IMR-90 (cell line): ENCODE measurements at regions not wholly inside any gene's neighbourhood (a gene's known extent, or its start where the extent isn't known, plus 50 kb on each side); places are given as distances from the start of the nearest gene placed in this dataset.

ENCODE experiments used
- ATAC-seq: fragments of 200-7000 bp; cut with Tn5 transposase; 2 replicates; pipeline ENCODE4 v1.9.1; 2020; ENCODE audit warnings: low read depth, mild to moderate bottlenecking, moderate library complexity
- BruUV-seq: library from RNA; stranded (reverse); fragments of 400-500 nt; replicated peaks from 2 replicates; lab custom pipeline; 2021; lab: Mats Ljungman, UMichigan
- CTCF ChIA-PET: fragments of 300-600 bp; formaldehyde crosslinking; extraction: SDS; loops from one replicate; lab custom pipeline; 2021; ENCODE audit warnings: antibody characterized with exemption; lab: Yijun Ruan, JAX
- POLR2A ChIA-PET: fragments of 300-600 bp; sonication (Branson Sonifier 250); formaldehyde crosslinking; loops from one replicate; lab custom pipeline; 2022; ENCODE audit warnings: antibody characterized with exemption; ENCODE audit not compliant: unreplicated experiment; lab: Charles Lee
- DNase-seq: peaks from one replicate; pipeline ENCODE4 v3.0.0; 2013
- H2AFZ ChIP-seq: replicated peaks from 2 replicates; pipeline ENCODE3; 2013; ENCODE audit warnings: low read length, mild to moderate bottlenecking; ENCODE audit not compliant: poor library complexity
- H2AK5ac ChIP-seq: 2 replicates; pipeline ENCODE4 v1.6.1; 2013; ENCODE audit warnings: low read depth, low read length, inconsistent platforms
- H2AK9ac ChIP-seq: replicated peaks from 2 replicates; pipeline ENCODE3; 2013; ENCODE audit warnings: mild to moderate bottlenecking, low read depth, low read length, moderate library complexity; ENCODE audit not compliant: poor library complexity
- H2BK120ac ChIP-seq: 2 replicates; pipeline ENCODE4 v1.6.1; 2013; ENCODE audit warnings: low read depth, low read length, inconsistent platforms
- H2BK15ac ChIP-seq: 3 replicates; pipeline ENCODE4 v1.6.1; 2013; ENCODE audit warnings: low read depth, low read length, inconsistent platforms
- H2BK20ac ChIP-seq: 2 replicates; pipeline ENCODE4 v1.6.1; 2013; ENCODE audit warnings: low read depth, mild to moderate bottlenecking, inconsistent platforms, low read length, moderate library complexity
- H2BK5ac ChIP-seq: 2 replicates; pipeline ENCODE4 v1.6.1; 2013; ENCODE audit warnings: mild to moderate bottlenecking, low read depth, low read length, inconsistent platforms; ENCODE audit not compliant: poor library complexity, severe bottlenecking
- H3K14ac ChIP-seq: replicated peaks from 2 replicates; pipeline ENCODE4 v1.6.1; 2013; ENCODE audit warnings: low read depth, low read length, inconsistent platforms
- H3K18ac ChIP-seq: 2 replicates; pipeline ENCODE4 v1.6.1; 2013; ENCODE audit warnings: low read depth, low read length, control low read depth
- H3K23ac ChIP-seq: 2 replicates; pipeline ENCODE4 v1.6.1; 2013; ENCODE audit warnings: low read depth, low read length, inconsistent platforms
- H3K27ac ChIP-seq: 2 replicates; pipeline ENCODE4 v1.5.1; 2013; ENCODE audit warnings: mild to moderate bottlenecking, control low read depth, low read length; ENCODE audit not compliant: insufficient read depth
- H3K27me3 ChIP-seq: 2 replicates; pipeline ENCODE4 v1.6.1; 2013; ENCODE audit warnings: low read length; ENCODE audit not compliant: control insufficient read depth, insufficient read depth
- H3K36me3 ChIP-seq: 2 replicates; pipeline ENCODE4 v1.6.1; 2013; ENCODE audit warnings: low read length, mixed read lengths; ENCODE audit not compliant: control insufficient read depth, insufficient read depth
- H3K4ac ChIP-seq: 2 replicates; pipeline ENCODE4 v1.6.1; 2013; ENCODE audit warnings: low read depth, low read length, inconsistent platforms
- H3K4me1 ChIP-seq: 2 replicates; pipeline ENCODE4 v1.6.1; 2013; ENCODE audit warnings: low read length, mixed read lengths; ENCODE audit not compliant: control insufficient read depth, insufficient read depth
- H3K4me2 ChIP-seq: 2 replicates; pipeline ENCODE4 v1.6.1; 2013; ENCODE audit warnings: low read depth, mild to moderate bottlenecking, control low read depth, low read length, moderate library complexity
- H3K4me3 ChIP-seq: 2 replicates; pipeline ENCODE4 v1.5.1; 2013; ENCODE audit warnings: low read depth, mild to moderate bottlenecking, control low read depth, low read length, moderate library complexity; ENCODE audit not compliant: insufficient read depth
- H3K56ac ChIP-seq: 2 replicates; pipeline ENCODE4 v1.6.1; 2013; ENCODE audit warnings: low read length, inconsistent platforms; ENCODE audit not compliant: insufficient read depth; ENCODE audit errors: extremely low read depth
- H3K79me1 ChIP-seq, 2 experiments: 2 replicates each; pipeline ENCODE4 v1.6.1; 2013; ENCODE audit warnings: low read length in 2 of 2, inconsistent platforms in 1 of 2, low read depth in 1 of 2
- H3K9ac ChIP-seq: 2 replicates; pipeline ENCODE4 v1.6.1; 2013; ENCODE audit warnings: low read depth, low read length, control low read depth
- H3K9me1 ChIP-seq: 2 replicates; pipeline ENCODE4 v1.6.1; 2013; ENCODE audit warnings: low read length, inconsistent platforms; ENCODE audit not compliant: insufficient read depth
- H3K9me3 ChIP-seq: 2 replicates; pipeline ENCODE4 v1.6.1; 2013; ENCODE audit warnings: low read length; ENCODE audit not compliant: control insufficient read depth, insufficient read depth
- H4K20me1 ChIP-seq: 2 replicates; pipeline ENCODE4 v1.6.1; 2013; ENCODE audit warnings: low read length, inconsistent platforms; ENCODE audit not compliant: insufficient read depth
- H4K5ac ChIP-seq: 2 replicates; pipeline ENCODE4 v1.6.1; 2013; ENCODE audit warnings: mild to moderate bottlenecking, low read depth, low read length, control low read depth
- H4K8ac ChIP-seq, 2 experiments: 2 replicates each; pipeline ENCODE4 v1.6.1; 2013; ENCODE audit warnings: low read depth in 2 of 2, low read length in 2 of 2, control low read depth in 1 of 2, inconsistent platforms in 1 of 2
- H4K91ac ChIP-seq: 2 replicates; pipeline ENCODE4 v1.6.1; 2013; ENCODE audit warnings: low read depth, low read length, inconsistent platforms; ENCODE audit not compliant: insufficient read depth
- BHLHE40 ChIP-seq: fragments of 150-350 bp; IDR thresholded peaks from 2 replicates; pipeline ENCODE4 v1.6.1; 2016; ENCODE audit warnings: mild to moderate bottlenecking, low read depth, low read length
- CHD1 ChIP-seq: IDR thresholded peaks from 2 replicates; pipeline ENCODE4 v1.6.1; 2012; ENCODE audit warnings: low read depth, low read length, improper control_type of control experiment
- CTCF ChIP-seq: conservative IDR thresholded peaks from 2 replicates; pipeline ENCODE4 v1.5.1; 2012; ENCODE audit warnings: mild to moderate bottlenecking, low read depth, low read length, improper control_type of control experiment
- ELK1 ChIP-seq: fragments of 150-350 bp; IDR thresholded peaks from 2 replicates; pipeline ENCODE4 v1.6.1; 2016; ENCODE audit warnings: low read depth, mild to moderate bottlenecking, low read length, moderate library complexity, borderline replicate concordance
- FOS ChIP-seq: fragments of 150-350 bp; IDR thresholded peaks from 2 replicates; pipeline ENCODE4 v1.6.1; 2016; ENCODE audit warnings: low read depth, low read length
- NFE2L2 ChIP-seq: fragments of 150-350 bp; IDR thresholded peaks from 2 replicates; pipeline ENCODE4 v1.6.1; 2016; ENCODE audit warnings: low read depth, mild to moderate bottlenecking, low read length
- POLR2A ChIP-seq: IDR thresholded peaks from 2 replicates; pipeline ENCODE4 v1.6.1; 2012; ENCODE audit warnings: mild to moderate bottlenecking, low read depth, low read length
- RCOR1 ChIP-seq: IDR thresholded peaks from 2 replicates; pipeline ENCODE4 v1.6.1; 2012; ENCODE audit warnings: mild to moderate bottlenecking, low read length, improper control_type of control experiment; ENCODE audit not compliant: insufficient replicate concordance
- WGBS, 2 experiments: methylation state at CpG; one replicate each; pipeline versions ENCODE4 v1.1.5 to v1.1.7; 2013; ENCODE audit warnings: missing lambda C conversion rate in 2 of 2; ENCODE audit not compliant: insufficient read length in 1 of 2; ENCODE audit errors: extremely low coverage in 2 of 2; 5-methylcytosine and 5-hydroxymethylcytosine counted together
- dilution Hi-C: fragments of 300-500 bp; cut with HindIII; formaldehyde crosslinking; loops from one replicate; pipeline ENCODE4 v1.14.3; 2018; ENCODE audit warnings: low sequenced_read_pairs; ENCODE audit not compliant: unreplicated experiment
- in situ Hi-C: fragments of 300-500 bp; cut with MboI; formaldehyde crosslinking; loops from 3 replicates; pipeline ENCODE4 v1.14.3; 2019; ENCODE audit warnings: low sequenced_read_pairs, inconsistent platforms, mixed read lengths
- intact Hi-C: fragments of 100-400 bp; cut with micrococcal nuclease; formaldehyde crosslinking; loops from 2 replicates; pipeline ENCODE4 v1.10.0; 2022

DNA sequence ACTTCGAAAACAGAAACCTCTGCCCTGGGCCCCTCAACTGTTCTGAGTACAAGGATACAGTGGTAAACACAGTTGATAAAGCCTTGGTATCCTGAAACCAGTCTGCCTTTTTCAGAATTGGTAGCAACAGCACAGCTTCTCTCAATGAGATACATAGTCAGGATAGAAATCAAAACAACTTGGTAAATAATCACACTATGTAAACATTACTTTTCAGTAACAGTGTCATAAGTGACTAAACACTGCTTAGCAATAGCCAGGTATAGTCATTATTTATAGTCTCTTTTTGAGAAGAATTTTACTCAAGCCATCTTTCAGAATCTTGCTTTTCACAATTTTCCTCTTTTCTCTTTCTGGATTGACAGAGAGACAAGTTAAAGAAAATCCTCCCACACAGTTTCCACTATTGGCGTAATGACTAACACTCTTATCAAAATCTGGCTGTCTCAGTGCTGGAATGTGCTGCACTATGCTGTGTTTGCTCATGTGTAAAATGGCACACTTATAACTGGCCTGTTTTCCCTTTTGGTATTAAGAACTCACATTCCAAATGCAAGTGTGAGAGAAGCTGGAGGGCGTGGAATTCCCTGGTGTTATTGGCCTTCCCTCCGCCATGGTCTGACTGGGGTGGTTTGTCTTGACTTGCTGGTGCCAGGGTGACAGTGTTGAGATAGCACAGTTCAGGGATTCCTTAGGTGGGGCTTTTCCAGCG lies 368.8 kb downstream of the TDRD3 start:
- H3K27ac ChIP-seq, result no peak overlapping the region
- ChIA-PET CTCF (no interaction called here), POLR2A (no interaction called here)
- H2BK20ac ChIP-seq, result no peak overlapping the region
- H3K9ac ChIP-seq, result no peak overlapping the region
- TF ChIP-seq FOS, result no peak
- no peak for TF ChIP-seq CTCF
- no peak for TF ChIP-seq ELK1
- no peak for TF ChIP-seq BHLHE40
- no peak for TF ChIP-seq POLR2A
- no peak for TF ChIP-seq NFE2L2
- TF ChIP-seq CHD1, result no peak
- TF ChIP-seq RCOR1, result no peak
- H4K5ac ChIP-seq, result no peak overlapping the region
- H4K91ac ChIP-seq, result no peak overlapping the region
- dilution Hi-C loops, result no loop called here
- no peak overlapping the region for H3K14ac ChIP-seq
- intact Hi-C loops, result no loop called here
- no peak overlapping the region for H2AK9ac ChIP-seq
- H3K4me2 ChIP-seq, result no peak overlapping the region
- DNase-seq (no peak), ATAC-seq (no peak)
- no peak overlapping the region for H4K8ac ChIP-seq
- in situ Hi-C loops, result no loop called here
- no peak overlapping the region for H3K4me3 ChIP-seq
- no peak overlapping the region for H2BK15ac ChIP-seq
- 0 out of 2 replicates have a peak, but pooled peaks cover 5% of the 10 kb centered on the region for H3K9me3 ChIP-seq
- H3K9me1 ChIP-seq, result no peaks in the 10 kb centered on the region
- no peaks in the 10 kb centered on the region for H3K4me1 ChIP-seq
- H3K27me3 ChIP-seq, result no peaks in the 10 kb centered on the region
- no peak overlapping the region for H2BK5ac ChIP-seq
- H3K56ac ChIP-seq, result no peak overlapping the region
- H2AFZ ChIP-seq, result no peak overlapping the region
- H3K23ac ChIP-seq, result no peak overlapping the region
- BruUV-seq, result no TSS peak
- H3K4ac ChIP-seq, result no peak overlapping the region
- H3K36me3 ChIP-seq, result no peaks in the 10 kb centered on the region
- H4K20me1 ChIP-seq, result no peaks in the 10 kb centered on the region
- H2BK120ac ChIP-seq, result no peak overlapping the region
- no peak overlapping the region for H2AK5ac ChIP-seq
- no peaks in the 10 kb centered on the region for H3K79me1 ChIP-seq
- WGBS, 2 experiments, result no CpG with 5 or more reads among the region's 5 CpGs
- H3K18ac ChIP-seq, result no peak overlapping the region
